ENCODE measurements at regions not wholly inside any gene's neighbourhood (a gene's known extent, or its start where the extent isn't known, plus 50 kb on each side); places are given as distances from the start of the nearest gene placed in this dataset.
"Not testable (repeated sequence)": the region's sequence is repeated elsewhere in the genome, so short reads cannot be mapped to it uniquely, and the experiment has no call there.

GRCh38 chr2:65943099-65943786 lies 491.7 kb upstream of the MEIS1 start:
- DNase-seq = no peak

DNA sequence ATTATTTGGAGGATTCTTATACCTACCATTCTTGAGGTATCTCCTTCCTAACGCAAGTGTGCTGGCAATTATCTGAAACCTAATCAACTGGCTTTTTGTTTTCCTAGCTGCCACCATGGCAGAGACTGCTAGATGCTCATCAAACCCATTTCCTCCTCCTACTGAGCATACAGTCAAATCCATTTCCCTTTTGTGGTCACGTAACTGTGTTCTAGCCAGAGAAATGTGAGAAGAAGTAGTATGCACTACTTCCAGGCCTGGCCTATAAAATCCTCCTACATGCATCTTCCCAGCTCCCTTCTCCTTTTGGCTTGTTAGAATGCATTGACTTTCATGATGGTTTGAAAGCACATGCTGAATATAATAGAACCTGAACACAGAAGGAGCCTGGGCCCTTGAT lies 494.1 kb upstream of the MEIS1 start:
- no peak for DNase-seq

- DNase-seq = no peak
Measured at GRCh38 chr2:65939687-65940086, 495.2 kb upstream of the MEIS1 start.

GRCh38 chr2:65937379-65938160 lies 497.4 kb upstream of the MEIS1 start:
- no peak for DNase-seq

DNA sequence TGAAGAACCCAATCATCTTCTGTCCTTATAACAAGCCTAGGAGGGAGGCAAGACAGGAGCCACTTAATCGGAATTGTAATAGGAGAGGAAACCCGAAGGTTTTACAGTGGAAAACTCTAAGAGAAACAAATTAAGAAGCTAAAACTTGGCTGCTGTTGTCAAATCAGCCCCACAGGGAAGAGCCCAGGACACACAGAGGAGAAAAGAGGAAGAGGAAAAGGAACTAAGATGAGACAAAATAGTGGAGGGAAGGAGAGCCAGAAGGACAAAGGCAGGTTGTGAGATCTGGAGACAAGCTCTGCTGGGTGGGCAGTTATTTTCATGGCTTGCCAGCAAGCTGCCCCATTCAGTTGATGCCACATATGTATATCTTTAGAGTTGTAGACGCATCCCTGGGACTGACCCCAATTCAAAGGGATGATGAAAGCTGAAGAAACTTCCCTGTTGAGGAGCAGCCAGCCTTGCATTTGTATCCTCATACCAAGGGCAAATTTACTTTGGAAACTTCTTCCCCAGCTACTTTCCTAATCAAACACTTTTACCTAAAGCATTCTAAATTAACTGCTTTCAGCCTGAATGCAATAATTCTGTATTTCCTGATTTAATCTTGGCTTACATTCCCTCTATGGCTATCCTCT lies 499.8 kb upstream of the MEIS1 start:
- DNase-seq = no peak

DNA sequence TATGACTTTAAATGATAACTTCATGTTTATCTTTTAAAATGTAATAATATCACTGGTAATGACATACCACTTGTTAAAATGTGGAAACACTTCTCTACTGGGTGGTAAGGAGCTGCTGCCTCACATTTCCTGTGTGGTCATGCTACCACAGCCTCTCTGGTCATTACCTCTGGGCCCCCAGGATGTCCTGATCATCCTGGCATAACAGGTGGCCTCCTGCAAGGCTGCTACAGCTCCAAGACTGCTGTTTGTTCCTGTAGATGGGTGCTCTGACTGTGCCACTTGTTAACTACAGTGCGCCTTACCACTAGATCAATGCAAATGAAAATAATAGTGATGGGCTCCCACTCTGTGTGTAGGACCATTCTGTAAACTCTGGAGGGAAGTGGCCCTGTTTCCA lies 500.2 kb upstream of the SPRED2 start:
- no peak for DNase-seq

GRCh38 chr2:65931056-65931455 lies 498.7 kb upstream of the SPRED2 start:
- no peak for DNase-seq

DNA sequence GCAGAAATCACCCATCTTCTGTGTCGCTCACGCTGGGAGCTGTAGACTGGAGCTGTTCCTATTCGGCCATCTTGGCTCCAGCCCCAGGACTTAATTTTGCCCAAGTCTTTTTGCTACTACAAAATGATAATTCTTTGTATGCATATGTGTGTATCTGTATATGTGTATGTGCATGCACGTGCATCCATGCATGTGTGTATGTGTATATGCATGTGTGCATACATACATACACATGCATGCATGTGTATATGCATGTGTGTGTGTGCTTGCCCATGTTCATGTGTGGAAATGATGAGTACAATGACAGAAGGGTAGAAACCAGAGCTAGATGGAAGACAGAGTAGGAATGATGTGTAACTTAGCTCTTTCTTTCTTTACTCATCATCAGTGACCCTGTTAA lies 497.9 kb upstream of the SPRED2 start:
- no peak for DNase-seq

DNA sequence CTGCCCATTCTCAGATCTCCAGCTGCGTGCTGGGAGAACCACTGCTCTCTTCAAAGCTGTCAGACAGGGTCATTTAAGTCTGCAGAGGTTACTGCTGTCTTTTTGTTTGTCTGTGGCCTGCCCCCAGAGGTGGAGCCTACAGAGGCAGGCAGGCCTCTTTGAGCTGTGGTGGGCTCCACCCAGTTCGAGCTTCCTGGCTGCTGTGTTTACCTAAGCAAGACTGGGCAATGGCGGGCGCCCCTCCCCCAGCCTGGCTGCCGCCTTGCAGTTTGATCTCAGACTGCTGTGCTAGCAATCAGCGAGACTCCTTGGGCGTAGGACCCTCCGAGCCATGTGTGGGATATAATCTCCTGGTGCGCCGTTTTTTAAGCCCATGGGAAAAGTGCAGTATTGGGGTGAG lies 497.3 kb upstream of the SPRED2 start:
- DNase-seq = not testable (repeated sequence)

GRCh38 chr2:65922794-65923193 lies 490.4 kb upstream of the SPRED2 start:
- no peak for DNase-seq

- no peak for DNase-seq
Measured at GRCh38 chr2:65922030-65922429, 489.6 kb upstream of the SPRED2 start.

GRCh38 chr2:65921116-65921515 lies 488.7 kb upstream of the SPRED2 start:
- DNase-seq = no peak

DNA sequence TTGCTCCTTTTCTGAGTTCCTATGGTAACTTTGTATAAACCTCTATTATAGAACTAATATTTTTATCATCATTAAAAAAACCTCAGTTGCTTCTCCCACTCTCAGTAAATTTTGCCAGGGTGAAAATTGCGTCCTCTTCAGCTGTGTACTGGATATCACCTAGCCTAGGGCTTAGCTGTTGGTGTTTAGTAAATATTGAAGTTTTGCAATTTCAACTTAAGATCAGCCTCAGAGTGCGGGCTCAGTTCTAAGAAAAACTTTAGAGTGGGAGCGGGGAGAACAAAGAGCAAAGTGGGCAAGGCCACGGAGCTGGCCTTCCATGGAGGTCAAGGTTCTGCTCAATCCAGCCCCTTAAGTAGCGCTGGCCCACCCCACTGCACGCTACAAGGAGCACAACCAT lies 488.3 kb upstream of the SPRED2 start:
- no peak for DNase-seq

DNA sequence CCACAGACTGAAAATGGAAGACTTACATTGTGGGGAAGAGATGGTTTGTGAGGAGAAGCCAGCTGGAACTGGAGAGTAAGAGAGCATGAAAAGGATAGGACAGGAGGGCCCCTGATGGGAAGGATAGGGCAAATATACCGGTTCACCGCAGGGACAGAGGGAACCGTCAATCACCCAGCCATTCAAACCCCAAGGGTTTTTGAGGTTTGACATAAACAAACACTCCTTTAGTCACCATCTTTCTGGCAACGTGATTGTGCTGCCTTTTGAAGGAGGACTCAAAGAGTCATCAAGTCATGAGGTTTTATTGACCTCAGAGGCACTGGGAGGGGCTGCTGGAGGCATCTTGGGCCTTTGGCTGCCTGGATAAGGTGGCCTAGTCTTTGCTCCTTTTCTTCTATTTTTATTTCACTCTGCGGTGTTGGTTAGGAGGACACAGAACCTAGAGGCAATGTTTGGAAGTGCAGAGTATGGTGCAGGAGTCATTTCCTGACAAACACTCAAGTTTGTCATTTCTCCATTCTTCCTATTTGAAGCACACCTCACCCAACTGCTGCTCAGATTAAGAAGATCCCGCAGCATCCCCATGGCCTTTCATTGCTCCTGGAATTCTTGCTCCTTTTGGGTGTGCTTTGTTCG lies 487.3 kb upstream of the SPRED2 start:
- DNase-seq = no peak

GRCh38 chr2:65918760-65919187 lies 486.4 kb upstream of the SPRED2 start:
- DNase-seq = no peak

GRCh38 chr2:65917986-65918385 lies 485.6 kb upstream of the SPRED2 start:
- no peak for DNase-seq

GRCh38 chr2:65916785-65917295 lies 484.4 kb upstream of the SPRED2 start:
- no peak for DNase-seq

- no peak for DNase-seq
Measured at GRCh38 chr2:65916177-65916576, 483.8 kb upstream of the SPRED2 start.

GRCh38 chr2:65915273-65915672 lies 482.9 kb upstream of the SPRED2 start:
- no peak for DNase-seq

- no peak for DNase-seq
Measured at GRCh38 chr2:65914244-65914786, 481.9 kb upstream of the SPRED2 start.

DNA sequence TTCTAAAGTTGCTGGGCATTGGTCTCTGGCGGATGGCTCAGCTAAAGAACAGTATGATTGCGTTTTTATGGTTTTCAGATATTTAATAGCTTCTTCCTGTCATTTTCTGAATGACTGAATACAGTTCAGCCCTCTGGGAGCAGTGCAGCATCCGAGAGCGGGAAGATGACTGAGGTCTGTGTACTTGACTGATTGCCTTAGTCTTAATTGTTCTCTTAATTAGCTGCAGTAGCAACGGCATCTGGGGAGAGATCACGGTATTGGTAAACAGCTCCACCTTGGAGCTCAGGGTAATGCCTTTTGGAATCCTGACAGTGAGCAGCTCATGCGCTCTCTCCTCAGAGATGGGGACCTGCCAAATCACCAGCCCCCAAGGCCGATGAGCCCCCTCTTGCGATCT lies 481.4 kb upstream of the SPRED2 start:
- no peak for DNase-seq

DNA sequence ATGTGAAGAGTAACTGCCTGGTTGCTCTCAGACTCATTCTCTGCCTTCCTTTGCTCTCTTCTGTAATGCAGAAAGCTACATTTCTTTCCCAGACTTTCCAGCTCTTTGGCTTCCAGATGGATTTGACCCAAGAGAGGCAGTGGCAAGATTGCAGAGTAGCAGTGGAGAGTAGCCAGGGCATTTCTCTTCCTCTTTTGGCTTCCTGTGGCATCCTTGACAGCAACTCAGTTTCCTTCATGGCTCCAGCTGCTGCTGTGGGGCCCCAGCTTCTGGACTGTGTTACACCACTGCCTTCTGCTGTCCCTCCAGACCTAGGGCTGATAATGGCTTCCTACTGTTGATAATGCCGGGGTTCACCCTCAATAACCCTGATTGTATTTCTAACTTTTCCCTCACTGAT lies 469.4 kb upstream of the SPRED2 start:
- DNase-seq = no peak

DNA sequence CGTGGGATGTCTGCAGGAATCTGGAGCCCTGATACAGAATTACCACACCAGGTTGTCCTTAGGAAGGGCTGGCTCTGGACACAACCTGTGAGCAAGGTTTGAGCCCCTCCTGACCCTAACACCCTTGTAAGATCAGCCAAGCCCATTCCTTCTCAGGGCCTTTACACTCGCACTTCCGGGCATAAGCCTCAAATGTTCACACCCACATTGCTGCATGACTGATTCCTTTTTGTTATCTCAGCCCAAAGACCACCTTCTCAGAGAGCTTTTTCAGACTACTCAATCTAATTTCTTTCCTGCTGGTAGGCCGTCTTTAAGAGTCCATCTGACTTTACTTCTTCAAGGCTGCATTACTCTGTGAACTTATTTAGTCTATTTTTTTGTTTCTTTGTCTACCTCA lies 464.0 kb upstream of the SPRED2 start:
- no peak for DNase-seq
